Fibroblast of lung (primary cell): ENCODE measurements at regions not wholly inside any gene's neighbourhood (a gene's known extent, or its start where the extent isn't known, plus 50 kb on each side); places are given as distances from the start of the nearest gene placed in this dataset.

Experiments
- EZH2 ChIP-seq: IDR thresholded peaks from 2 replicates; pipeline ENCODE4 v1.5.1; 2012; ENCODE audit warnings: low read length, control low read depth, mild to moderate bottlenecking; ENCODE audit errors: missing control alignments
- TF ChIP-seq, protein P1 (sequence below), 2 donors: IDR thresholded peaks in 1 of 2; conservative IDR thresholded peaks in 1 of 2; 1 replicate in 1 of 2; 2 replicates in 1 of 2; pipeline ENCODE4 v1.5.1; 2011 to 2012; ENCODE audit warnings: low read length in 2 of 2, control low read depth in 1 of 2, inconsistent platforms in 1 of 2, low read depth in 1 of 2, mild to moderate bottlenecking in 1 of 2

DNA sequence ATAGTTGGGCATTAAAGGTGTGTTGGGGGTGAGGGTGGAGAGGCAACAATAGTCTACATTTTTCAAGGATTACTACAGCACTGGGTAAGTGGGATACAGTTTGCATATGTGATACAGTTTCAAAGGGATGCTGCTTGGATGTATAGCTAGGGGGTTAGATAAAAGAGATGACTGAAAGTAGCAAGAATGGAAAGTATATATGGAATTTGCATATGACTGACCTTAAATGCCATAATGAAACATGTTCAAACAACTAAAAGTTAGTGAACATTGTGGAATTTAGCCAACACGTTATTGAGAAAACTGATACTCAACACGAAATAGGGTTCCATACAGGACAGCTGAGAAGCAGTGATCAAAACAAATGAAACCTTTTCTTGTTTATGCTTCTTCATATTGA, 124.8 kb upstream of the CHRM3 start:
- TF ChIP-seq, protein P1, sequence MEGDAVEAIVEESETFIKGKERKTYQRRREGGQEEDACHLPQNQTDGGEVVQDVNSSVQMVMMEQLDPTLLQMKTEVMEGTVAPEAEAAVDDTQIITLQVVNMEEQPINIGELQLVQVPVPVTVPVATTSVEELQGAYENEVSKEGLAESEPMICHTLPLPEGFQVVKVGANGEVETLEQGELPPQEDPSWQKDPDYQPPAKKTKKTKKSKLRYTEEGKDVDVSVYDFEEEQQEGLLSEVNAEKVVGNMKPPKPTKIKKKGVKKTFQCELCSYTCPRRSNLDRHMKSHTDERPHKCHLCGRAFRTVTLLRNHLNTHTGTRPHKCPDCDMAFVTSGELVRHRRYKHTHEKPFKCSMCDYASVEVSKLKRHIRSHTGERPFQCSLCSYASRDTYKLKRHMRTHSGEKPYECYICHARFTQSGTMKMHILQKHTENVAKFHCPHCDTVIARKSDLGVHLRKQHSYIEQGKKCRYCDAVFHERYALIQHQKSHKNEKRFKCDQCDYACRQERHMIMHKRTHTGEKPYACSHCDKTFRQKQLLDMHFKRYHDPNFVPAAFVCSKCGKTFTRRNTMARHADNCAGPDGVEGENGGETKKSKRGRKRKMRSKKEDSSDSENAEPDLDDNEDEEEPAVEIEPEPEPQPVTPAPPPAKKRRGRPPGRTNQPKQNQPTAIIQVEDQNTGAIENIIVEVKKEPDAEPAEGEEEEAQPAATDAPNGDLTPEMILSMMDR (conservative IDR thresholded peaks at IDR 0.05 in 1 of 2, IDR thresholded peaks at IDR 0.05 in 1 of 2; ENCODE audit: low read depth in 1 of 2, low read length in 2 of 2) = no peak
- no peak for TF ChIP-seq EZH2
